ENCODE measurements at regions not wholly inside any gene's neighbourhood (a gene's known extent, or its start where the extent isn't known, plus 50 kb on each side); places are given as distances from the start of the nearest gene placed in this dataset.
A peak's percentile ranks its signal among the peaks of the same experiment; 100 is the strongest.

GRCh38 chr5:110085826-110086225 lies 396.1 kb downstream of the MAN2A1 start:
- no peak for DNase-seq

GRCh38 chr5:110086658-110087388 lies 397.1 kb downstream of the MAN2A1 start:
- peak; percentile 24 for DNase-seq

GRCh38 chr5:110087829-110088228 lies 398.1 kb downstream of the MAN2A1 start:
- DNase-seq: no peak

DNA sequence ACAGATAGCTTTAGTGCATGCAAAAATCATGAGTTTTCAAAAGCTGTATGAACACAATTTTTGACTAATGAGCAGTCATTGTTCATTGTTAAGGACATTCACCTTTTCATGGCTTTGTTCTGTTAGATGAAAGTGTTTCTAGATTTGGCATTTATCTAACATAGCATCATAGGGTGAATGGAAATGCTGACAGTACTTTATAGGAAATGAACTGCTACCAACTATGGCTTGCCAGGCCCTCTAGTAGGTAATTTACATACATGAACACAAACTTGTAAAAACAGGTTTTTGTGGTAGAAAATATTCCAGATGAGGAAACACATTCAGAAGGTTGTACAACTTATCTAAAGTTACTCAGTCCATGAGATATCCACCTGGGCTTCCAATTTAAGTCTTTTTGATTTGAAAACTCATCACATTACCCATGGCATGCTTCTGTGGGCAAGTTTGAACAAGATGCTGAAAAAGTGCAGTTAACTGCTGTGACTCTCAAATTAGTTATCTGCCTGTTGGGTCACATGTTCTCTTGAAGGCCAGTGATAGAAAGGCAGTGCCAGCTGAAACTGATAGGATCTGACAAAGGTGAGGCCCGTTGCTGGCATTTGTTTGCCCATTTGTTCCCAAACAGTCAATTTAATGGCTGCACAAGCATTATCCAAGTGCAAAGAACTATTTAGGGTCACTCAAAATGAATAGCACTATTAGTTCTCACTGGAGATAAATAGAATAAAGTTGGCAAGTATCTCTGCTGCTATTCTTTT lies 399.1 kb downstream of the MAN2A1 start:
- DNase-seq: no peak

- DNase-seq: no peak
Observed at GRCh38 chr5:110092955-110093785, 403.4 kb downstream of the MAN2A1 start.

DNA sequence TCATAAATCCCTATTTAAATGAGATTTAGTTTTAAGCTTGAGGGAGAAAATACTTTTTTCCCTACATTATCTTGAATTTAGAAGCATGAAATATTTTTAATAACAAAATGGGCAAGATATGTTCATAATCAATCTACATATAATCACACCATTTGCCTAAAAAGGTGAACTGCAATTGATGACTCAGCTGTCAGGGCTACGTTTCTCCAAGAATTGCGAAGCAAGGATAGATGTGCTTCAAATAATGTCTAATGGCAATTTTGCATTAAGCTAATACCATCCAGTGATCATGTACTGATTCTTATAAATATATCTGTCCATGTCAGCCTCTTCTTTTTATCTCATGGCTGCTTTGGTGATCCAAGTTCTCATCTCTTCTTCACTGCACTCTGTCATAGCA lies 404.4 kb downstream of the MAN2A1 start:
- no peak for DNase-seq

- no peak for DNase-seq
Observed at GRCh38 chr5:110094548-110094947, 404.8 kb downstream of the MAN2A1 start.

- no peak for DNase-seq
Observed at GRCh38 chr5:110096419-110096818, 406.7 kb downstream of the MAN2A1 start.

DNA sequence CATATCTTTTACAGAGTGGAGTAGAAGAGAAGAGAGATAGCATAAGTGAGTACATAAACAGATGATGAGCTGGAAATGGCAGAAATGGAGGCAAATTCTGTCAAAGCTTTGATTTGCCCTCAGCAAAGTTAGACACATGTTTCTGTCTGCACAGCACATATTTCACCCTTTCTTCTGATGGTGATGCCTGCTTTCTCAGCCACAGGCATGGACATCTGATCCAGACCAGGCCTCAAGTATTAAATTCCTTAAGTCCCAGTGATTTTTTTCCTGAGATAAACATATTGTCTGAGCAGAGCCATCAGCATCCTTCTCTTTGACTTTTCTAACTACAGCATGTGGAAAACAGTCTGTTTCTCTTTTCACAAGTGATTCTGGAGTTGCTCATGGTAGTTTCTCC lies 409.8 kb downstream of the MAN2A1 start:
- no peak for DNase-seq

GRCh38 chr5:110103081-110103480 lies 413.4 kb downstream of the MAN2A1 start:
- DNase-seq: no peak

DNA sequence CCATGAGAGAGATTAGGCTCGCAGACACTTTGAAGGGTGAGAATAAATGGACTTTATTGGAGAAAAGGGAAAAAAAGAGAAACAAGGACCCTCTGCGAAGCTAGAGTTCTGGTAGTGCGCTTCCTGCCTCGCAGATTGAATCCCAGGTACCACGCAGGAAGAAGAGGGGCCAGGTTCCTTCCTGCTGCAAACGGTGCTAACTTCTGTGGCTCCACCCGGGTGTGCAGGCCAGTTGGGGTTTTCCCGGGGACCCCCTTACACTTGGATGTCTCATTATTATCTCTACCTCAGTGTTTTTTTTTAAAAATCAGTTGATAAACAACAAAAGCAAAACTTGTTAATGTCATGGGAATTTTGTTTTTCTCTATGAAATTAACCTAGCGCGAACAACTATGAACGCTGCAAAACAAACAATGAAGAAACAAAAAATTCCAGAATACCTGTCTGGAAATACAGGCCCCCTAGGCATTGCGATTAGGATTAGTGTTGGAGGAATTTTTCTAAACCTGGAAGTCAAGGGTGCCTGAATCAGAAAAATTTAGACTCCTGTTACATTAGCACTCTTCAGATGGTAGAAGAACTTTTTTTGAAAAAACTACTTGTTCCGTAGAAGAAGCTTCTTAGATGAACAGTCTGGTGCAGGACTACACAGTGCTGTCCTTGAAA lies 414.5 kb downstream of the MAN2A1 start:
- no peak for DNase-seq

DNA sequence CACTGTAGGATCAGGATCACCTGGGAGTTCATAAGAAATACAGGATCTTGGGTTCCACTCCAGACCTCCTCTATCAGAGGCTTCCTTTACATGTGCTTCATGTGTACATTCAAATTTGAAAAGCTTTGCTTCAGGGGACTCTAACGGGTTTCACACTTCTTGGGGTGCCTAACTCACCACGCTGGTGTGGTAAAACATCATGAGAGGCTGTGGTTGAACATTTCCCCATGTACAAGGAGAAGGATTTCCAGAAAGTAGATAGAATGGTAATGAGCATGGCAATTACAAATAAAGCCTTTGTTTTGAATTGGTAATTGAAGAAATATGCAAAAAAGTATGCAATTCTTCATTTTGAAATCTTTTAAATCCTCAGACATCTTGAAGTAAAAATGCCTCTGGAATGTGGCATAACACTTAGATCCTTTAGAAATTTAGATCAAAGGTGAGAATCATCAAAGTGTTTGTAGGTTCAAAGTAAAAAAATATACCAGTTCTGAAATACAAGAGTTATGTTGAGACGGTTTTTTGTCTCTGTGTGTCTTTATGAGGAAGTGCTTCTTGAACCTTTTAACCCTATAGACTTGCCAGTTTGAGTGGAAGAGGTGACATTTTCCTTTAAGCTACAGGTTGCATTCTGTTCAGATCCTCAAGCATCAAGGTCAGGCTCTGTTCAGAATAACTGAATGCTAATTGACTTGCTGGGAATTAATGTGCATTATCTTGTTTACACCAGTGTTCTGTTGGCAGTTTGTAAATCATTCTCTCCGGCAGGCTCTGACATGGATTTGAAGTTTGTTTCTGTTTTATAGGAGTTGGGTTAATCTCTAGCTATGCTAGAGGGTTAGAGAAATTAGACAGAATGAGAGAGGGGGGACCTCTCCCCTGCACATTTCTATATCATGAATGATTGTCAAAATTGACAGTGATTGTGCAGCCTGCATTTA lies 415.3 kb downstream of the MAN2A1 start:
- DNase-seq: no peak

DNA sequence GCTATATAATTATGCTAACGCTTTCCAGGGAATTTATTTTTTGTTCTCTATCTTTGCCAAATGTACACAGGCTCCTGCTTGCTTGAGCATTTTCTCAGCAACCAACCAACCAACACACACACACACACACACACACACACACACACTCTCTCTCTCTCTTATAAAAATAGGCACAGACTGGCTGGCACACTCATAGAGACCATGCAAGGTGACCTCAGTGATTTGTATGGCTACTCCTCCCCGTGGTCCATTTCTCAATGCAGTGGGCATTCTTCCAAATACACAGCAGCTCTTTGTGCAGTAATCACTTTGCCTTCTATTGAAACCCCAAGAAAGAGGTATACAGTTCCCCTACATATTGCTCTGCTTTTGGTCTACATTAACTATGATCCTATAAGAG lies 416.0 kb downstream of the MAN2A1 start:
- peak; percentile 30 for DNase-seq

GRCh38 chr5:110106750-110107149 lies 417.0 kb downstream of the MAN2A1 start:
- no peak for DNase-seq

DNA sequence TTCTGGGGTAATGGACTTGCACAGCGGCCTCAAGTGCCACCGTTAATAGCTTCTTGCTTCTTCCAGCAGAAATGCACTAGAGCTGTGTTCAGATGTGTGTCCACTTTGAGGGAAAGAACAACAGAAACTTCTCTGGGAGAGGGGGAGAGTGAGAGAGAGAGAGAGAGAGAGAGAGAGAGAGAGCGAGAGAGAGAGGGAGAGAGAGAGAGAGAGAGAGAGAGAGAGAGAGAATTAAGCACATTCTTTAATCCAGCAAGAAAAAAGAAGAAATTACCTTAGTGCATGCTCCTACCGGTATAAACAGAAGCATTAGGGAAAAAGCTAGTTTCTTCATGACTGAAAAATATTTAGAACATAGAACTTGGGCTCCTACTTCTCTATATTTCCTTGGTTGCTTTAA lies 418.8 kb downstream of the MAN2A1 start:
- DNase-seq: no peak

- no peak for DNase-seq
Observed at GRCh38 chr5:110109667-110110066, 419.9 kb downstream of the MAN2A1 start.

DNA sequence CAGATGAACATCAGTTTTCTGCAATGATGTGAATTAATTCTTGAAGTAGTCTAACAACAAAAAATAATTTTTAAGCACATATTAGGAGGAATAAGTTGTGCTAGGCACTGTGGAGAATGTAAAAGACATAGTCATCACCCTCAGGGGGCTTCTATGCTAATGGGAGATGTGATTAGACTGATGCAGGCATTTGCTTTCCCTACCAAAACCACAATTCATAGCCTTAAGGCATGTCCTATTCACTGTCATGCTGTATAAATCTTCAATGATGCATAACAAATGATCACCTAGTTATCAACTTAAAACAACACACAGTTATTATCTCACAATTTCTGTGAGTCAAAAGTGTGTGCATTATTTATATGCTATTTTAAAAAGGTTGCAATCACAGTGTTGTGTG lies 422.6 kb downstream of the MAN2A1 start:
- DNase-seq: no peak

- DNase-seq: no peak
Observed at GRCh38 chr5:110115503-110115902, 425.8 kb downstream of the MAN2A1 start.

GRCh38 chr5:110116539-110116938 lies 426.8 kb downstream of the MAN2A1 start:
- DNase-seq: no peak

DNA sequence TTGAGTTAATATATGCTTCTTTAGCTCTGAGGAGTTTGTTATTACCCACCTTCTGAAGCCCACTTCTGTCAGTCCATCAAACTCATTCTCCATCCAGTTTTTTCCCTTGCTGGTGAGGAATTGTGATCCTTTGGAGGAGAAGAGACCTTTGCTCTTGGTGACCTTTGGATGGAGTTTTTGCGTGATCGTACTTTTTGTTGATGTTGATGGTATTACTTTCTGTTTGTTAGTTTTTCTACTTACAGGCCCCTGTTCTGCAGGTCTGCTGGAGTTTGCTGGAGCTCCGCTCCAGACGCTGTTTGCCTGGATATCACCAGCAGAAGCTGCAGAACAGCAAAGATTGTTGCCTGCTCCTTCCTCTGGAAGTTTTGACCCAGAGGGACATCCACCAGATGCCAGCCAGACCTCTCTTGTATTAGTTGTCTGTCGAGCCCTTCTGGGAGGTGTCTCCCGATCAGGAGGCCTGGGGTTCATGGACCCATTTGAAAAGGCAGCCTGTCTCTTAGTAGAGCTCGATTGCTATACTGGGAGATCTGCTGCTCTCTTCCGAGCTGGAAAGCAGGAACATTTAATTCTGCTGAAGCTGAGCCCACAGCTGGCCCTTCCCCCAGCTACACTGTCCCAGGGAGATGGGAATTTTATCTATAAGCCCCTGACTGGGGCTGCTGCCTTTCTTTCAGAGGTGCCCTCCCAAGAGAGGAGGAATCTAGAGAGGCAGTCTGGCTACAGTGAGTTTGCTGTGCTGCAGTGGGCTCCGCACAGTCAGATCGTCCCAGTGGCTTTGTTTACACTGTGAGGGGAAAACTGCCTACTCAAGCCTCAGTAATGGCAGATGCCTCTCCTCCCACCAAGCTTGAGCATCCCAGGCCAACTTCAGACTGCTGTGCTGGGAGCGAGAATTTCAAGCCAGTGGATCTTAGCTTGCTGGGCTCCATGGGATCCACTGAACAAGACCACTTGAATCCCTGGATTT lies 445.5 kb downstream of the MAN2A1 start:
- DNase-seq: no peak

DNA sequence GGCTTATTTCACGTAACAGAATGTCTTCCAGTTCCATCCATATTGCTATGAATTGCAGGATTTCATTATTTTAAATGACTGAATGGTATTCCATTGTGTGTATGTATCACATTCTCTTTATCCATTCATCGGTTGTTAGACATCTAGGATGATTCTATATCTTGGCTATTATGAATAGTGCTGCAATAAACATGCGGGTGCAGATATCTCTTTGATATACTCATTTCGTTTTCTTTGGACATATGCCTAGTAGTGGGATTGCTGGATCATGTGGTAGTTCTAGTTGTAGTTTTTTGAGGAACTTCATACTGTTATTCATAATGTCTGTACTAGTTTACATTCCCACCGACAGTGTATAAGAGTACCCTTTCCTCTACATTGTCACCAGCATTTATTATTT lies 460.5 kb downstream of the MAN2A1 start:
- DNase-seq: no peak
